MCF 10A (cell line): ENCODE measurements at regions not wholly inside any gene's neighbourhood (a gene's known extent, or its start where the extent isn't known, plus 50 kb on each side); places are given as distances from the start of the nearest gene placed in this dataset.

Experiments
- BruUV-seq: library from RNA; stranded (reverse); fragments of 400-500 nt; replicated peaks from 2 replicates; lab custom pipeline; 2021; lab: Mats Ljungman, UMichigan
- CTCF ChIA-PET: fragments of 300-600 bp; sonication (Branson Sonifier 250); formaldehyde crosslinking; extraction: SDS; loops from one replicate; lab custom pipeline; 2021; ENCODE audit warnings: antibody characterized with exemption, inconsistent platforms; lab: Yijun Ruan, JAX
- POLR2A ChIA-PET: fragments of 300-600, 350-650 bp; sonication (Branson Sonifier 250); formaldehyde crosslinking; extraction: SDS; loops from one replicate; lab custom pipeline; 2020; ENCODE audit warnings: antibody characterized with exemption, inconsistent platforms; lab: Yijun Ruan, JAX
- DNase-seq: peaks from one replicate; pipeline ENCODE4 v3.0.0-alpha.2; 2018; ENCODE audit not compliant: unreplicated experiment
- H3K27ac Mint-ChIP-seq: one replicate; pipeline ENCODE4 v1.8.0; 2022; ENCODE audit warnings: mild to moderate bottlenecking, low read depth, mixed read lengths; ENCODE audit not compliant: unreplicated experiment
- H3K27me3 Mint-ChIP-seq: one replicate; pipeline ENCODE4 v1.8.0; 2022; ENCODE audit warnings: mixed read lengths; ENCODE audit not compliant: insufficient read depth, unreplicated experiment
- H3K36me3 Mint-ChIP-seq: one replicate; pipeline ENCODE4 v1.8.0; 2022; ENCODE audit warnings: mild to moderate bottlenecking, moderate library complexity, mixed read lengths; ENCODE audit not compliant: insufficient read depth, unreplicated experiment
- H3K4me1 Mint-ChIP-seq: one replicate; pipeline ENCODE4 v1.8.0; 2022; ENCODE audit warnings: mixed read lengths; ENCODE audit not compliant: insufficient read depth, unreplicated experiment
- H3K4me3 Mint-ChIP-seq: one replicate; pipeline ENCODE4 v1.8.0; 2022; ENCODE audit warnings: mild to moderate bottlenecking, moderate library complexity, mixed read lengths; ENCODE audit not compliant: unreplicated experiment
- H3K9me3 Mint-ChIP-seq: one replicate; pipeline ENCODE4 v1.8.0; 2022; ENCODE audit warnings: mixed read lengths; ENCODE audit not compliant: unreplicated experiment
- intact Hi-C: fragments of 100-400 bp; cut with micrococcal nuclease; formaldehyde crosslinking; loops from 2 replicates; pipeline ENCODE4 v1.14.1; 2022
- TF ChIP-seq, protein P1 (sequence below): fragments of 200-600 bp; IDR thresholded peaks from one replicate; pipeline ENCODE4 v1.8.0; 2022; ENCODE audit warnings: antibody characterized with exemption, mild to moderate bottlenecking; ENCODE audit not compliant: unreplicated experiment

DNA sequence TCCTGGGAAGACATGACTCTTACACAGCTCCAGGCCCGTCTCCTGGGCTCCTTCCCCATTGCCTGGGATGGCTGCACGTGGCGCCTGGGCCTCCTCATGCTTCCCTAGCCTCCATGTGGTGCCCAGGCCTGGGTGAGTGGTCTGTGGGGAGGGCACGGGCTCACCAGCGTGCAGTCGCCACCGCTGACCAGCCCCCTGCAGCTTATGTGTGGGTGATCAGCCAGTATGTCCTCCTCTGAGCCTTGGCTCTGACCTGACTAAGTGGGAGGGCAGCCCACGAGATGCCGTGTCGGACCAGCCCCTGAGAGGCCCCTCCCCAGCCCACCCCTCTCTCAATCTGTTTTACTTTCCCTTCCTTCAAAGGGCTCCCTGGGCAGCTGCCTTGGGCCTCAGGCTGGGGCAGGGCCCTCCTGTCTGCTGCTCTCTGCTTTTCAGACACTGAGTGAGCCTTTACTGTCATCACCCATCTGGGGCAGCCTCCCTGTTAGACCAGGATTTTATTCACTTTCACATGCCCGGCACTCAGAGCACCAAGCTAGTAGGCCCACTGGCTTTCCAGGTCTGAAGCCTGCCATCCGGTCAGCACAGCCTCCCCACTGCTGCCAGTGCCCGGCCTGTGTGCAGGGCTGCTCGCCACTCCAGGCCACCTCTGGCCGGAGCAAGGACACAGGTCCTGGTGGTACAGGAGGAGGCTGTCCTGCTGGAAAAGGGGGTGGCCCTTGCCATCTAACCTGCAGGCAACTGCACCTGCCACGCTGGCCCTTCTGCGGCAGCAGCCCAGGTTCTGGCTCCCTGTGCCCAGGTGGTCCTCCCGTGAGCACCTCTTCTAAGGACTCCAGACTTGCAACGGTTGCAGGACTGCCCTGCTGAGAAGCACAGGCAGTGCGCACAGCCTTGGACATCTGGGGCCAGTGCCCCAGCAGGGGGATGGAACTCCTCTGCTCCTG is 84.9 kb upstream of the HPCAL1 start:
- POLR2A ChIA-PET, result interaction anchor here (0.9 kb wide), 1 partner anchor 15 kb away, joined by 3 read pairs; no protein-coding TSS in a partner anchor
- H3K36me3 Mint-ChIP-seq, result peaks cover 5% of the 10 kb centered on the region
- no TSS peak for BruUV-seq
- TF ChIP-seq, protein P1, sequence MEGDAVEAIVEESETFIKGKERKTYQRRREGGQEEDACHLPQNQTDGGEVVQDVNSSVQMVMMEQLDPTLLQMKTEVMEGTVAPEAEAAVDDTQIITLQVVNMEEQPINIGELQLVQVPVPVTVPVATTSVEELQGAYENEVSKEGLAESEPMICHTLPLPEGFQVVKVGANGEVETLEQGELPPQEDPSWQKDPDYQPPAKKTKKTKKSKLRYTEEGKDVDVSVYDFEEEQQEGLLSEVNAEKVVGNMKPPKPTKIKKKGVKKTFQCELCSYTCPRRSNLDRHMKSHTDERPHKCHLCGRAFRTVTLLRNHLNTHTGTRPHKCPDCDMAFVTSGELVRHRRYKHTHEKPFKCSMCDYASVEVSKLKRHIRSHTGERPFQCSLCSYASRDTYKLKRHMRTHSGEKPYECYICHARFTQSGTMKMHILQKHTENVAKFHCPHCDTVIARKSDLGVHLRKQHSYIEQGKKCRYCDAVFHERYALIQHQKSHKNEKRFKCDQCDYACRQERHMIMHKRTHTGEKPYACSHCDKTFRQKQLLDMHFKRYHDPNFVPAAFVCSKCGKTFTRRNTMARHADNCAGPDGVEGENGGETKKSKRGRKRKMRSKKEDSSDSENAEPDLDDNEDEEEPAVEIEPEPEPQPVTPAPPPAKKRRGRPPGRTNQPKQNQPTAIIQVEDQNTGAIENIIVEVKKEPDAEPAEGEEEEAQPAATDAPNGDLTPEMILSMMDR, result no peak
- CTCF ChIA-PET, result no interaction called here
- H3K4me1 Mint-ChIP-seq, result no peaks in the 10 kb centered on the region
- no peaks in the 10 kb centered on the region for H3K9me3 Mint-ChIP-seq
- intact Hi-C loops, result no loop called here
- DNase-seq, result no peak
- H3K4me3 Mint-ChIP-seq, result no peak overlapping the region
- H3K27ac Mint-ChIP-seq, result no peak overlapping the region
- no peaks in the 10 kb centered on the region for H3K27me3 Mint-ChIP-seq

DNA sequence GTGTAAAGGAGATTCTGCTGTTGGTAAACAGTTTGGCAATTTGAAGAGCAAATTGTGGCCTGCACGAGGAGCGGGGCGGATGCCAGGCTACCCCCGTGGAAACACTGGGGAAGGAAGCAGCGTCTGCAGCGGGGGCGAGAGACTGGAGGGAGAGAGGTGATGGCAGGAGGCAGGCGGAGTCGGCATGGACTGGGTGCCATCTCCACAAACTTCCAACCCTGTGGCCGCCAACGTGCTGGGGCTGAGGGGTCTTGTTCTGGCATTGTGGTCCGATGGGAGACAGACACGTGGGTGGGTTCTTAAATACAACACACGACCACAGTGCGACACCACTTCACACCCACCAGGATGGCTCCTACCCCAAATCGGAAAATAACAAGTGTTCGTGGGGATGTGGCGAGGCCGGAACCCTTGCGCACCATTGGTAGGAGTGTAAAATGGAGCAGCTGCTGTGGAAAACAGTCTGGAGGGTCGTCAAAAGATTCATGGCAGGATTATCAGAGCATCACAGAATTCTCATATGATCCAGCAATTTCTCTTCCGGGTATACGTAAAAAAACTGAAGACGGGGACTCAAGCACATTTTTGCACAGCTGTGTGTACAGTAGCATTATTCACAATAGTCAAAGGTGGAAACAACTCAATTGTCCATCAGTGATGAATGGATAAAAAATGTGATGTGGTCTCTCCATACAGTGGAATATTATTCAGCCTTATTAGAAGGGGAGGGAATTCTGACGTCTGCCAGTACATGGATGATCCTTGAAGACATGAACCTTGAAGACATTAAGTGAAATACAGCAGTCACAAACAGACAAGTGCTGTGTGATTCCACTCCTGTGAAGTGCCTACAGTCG is 82.4 kb upstream of the HPCAL1 start:
- DNase-seq, result no peak
- ChIA-PET CTCF (no interaction called here), POLR2A (no interaction called here)
- Mint-ChIP-seq H3K27ac (no peak overlapping the region), H3K4me3 (no peak overlapping the region), H3K36me3 (no peaks in the 10 kb centered on the region), H3K9me3 (no peaks in the 10 kb centered on the region), H3K4me1 (no peaks in the 10 kb centered on the region), H3K27me3 (no peaks in the 10 kb centered on the region)
- TF ChIP-seq, protein P1, result no peak
- BruUV-seq, result no TSS peak
- intact Hi-C loops, result no loop called here

DNA sequence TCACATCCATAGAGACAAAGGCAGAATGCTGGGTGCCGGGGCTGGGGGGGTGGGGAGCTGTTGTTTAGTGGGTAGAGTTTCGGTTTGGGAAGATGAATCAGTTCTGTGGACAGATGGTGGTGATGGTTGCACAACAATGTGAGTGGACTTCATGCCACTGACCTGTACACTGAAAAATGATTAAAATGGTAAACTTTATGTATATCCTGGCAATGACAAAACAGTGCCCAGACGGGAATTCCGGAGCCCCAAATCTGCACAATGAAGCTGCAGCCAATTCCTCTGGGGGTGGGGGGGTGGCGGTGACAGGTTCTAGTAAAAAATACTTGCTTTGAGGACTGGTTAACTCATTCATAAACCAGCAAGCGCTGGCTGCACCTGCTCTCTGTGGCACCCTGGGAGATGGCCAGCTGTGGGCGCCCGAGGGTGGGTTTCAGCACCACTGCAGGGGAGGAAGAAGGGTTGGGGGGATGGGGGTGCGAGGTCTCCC is 81.8 kb upstream of the HPCAL1 start:
- no peaks in the 10 kb centered on the region for H3K4me1 Mint-ChIP-seq
- no peaks in the 10 kb centered on the region for H3K27me3 Mint-ChIP-seq
- TF ChIP-seq, protein P1, result no peak
- no peak overlapping the region for H3K4me3 Mint-ChIP-seq
- intact Hi-C loops, result no loop called here
- DNase-seq, result peak; percentile 61
- no peak overlapping the region for H3K27ac Mint-ChIP-seq
- H3K9me3 Mint-ChIP-seq, result no peaks in the 10 kb centered on the region
- BruUV-seq, result no TSS peak
- ChIA-PET POLR2A (no interaction called here), CTCF (no interaction called here)
- H3K36me3 Mint-ChIP-seq, result no peaks in the 10 kb centered on the region

DNA sequence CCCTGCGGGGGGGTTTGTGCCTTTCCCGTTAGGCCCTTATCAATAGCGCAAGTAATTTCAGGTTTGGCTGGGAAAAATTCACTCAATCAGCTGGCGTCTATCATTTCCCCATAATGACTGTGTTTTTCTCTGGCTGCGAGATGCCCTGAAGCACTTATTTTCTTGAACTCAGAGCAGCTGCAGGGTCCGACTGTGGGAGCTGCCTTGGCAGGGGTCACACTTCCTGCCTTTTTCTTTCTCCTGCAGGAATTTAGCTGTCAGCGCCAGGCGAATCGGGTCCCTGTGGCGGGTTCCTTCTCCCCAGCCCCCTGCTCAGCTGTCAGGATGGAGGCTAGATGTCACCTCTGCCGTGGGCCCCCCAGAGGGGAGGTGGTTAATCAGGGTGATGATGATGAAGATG is 81.3 kb upstream of the HPCAL1 start:
- H3K9me3 Mint-ChIP-seq, result no peaks in the 10 kb centered on the region
- DNase-seq, result no peak
- no peaks in the 10 kb centered on the region for H3K36me3 Mint-ChIP-seq
- ChIA-PET POLR2A (no interaction called here), CTCF (no interaction called here)
- H3K4me1 Mint-ChIP-seq, result no peaks in the 10 kb centered on the region
- TF ChIP-seq, protein P1, result no peak
- H3K27ac Mint-ChIP-seq, result no peak overlapping the region
- no peaks in the 10 kb centered on the region for H3K27me3 Mint-ChIP-seq
- no TSS peak for BruUV-seq
- intact Hi-C loops, result no loop called here
- no peak overlapping the region for H3K4me3 Mint-ChIP-seq
